ENCODE measurements at regions not wholly inside any gene's neighbourhood (a gene's known extent, or its start where the extent isn't known, plus 50 kb on each side); places are given as distances from the start of the nearest gene placed in this dataset.

DNA sequence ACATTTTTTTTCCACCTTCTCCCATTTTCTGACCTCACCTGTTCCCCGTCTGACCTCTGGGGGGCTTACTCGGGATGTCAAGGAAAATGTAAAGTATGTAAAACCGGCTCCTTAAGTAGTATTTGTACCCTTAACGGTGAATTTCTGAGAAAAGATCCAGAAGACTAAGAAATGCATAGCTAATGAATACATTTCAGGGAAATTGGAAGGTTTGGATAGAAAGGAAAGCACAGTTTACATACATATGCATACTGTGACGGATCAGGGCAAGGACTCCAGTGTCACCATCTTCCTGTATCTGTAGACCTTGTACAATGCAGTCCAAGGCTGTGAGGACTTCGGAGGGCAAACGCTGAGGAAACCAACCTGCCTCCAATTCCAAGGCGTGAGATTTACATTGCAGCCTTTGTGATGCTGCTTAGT, 2185.9 kb upstream of the TENM3 start:
- DNase-seq (ENCODE audit: low read depth) = no peak

- no peak for DNase-seq (ENCODE audit: low read depth)
These were observed 2185.1 kb upstream of the TENM3 start for GRCh38 chr4:180057891-180058671.

DNA sequence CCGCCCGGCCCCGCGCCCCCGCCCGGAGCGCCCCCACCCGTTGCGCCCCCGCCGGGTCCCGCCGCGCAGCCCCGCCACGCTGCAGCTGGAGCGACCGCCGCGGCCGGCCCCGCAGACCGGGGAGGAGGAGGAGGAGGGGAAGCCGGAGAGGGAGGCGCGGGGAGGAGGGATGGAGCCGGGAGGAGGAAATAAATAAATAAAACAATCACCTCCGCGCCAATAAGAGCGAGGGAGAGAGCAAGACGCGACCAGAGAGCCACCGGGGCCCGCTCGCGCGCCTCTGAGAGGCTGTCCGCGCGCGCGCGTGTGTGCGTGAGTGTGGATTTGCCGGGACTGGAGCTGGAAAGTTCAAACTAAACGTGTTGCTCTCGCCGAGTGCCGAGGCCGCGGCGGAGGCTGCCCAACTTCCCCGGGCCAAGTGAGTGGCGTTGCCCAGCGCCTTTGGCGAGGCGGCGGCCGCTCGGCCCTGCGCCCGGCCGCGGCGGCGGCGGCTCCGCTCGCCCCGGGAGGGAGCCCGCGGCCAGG, 2184.4 kb upstream of the TENM3 start:
- DNase-seq (ENCODE audit: low read depth) = no peak

- DNase-seq (ENCODE audit: low read depth) = no peak
These were observed 2183.9 kb upstream of the TENM3 start for GRCh38 chr4:180059216-180059881.

DNA sequence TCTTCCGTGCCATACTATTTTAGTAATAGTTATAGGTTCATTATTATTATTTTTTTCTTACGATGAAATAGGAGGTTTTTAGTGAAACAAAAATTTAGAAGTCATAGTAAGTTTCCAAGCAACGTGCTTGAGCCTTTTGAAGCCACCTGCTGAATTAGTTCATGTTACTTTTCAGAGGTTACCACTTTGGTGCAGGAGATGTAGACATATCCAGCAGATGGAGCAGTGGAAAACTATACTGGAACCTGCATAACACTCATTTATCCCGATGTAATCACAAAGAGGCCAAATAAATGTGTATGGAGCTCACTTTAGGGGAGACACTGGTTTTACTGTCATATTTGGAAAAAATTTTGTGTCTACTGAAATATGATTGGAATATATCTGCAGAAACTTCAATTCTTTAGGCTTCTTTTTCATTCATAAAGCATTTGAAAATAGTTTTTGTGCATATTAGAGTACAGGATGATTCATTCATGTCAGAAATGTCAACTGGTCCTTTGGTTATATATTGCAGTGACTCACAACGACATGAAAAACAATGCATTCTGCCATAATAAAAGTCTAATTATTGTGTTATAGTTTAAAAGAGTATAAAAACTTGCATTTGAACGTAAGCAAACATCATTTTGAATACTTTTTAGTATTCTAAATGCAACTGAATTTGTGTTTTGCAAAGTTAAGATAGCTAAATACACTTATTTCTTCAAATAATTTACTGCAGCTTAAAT, 2182.9 kb upstream of the TENM3 start:
- no peak for DNase-seq (ENCODE audit: low read depth)

- DNase-seq (ENCODE audit: low read depth) = no peak
These were observed 2162.1 kb upstream of the TENM3 start for GRCh38 chr4:180081072-180081471.

DNA sequence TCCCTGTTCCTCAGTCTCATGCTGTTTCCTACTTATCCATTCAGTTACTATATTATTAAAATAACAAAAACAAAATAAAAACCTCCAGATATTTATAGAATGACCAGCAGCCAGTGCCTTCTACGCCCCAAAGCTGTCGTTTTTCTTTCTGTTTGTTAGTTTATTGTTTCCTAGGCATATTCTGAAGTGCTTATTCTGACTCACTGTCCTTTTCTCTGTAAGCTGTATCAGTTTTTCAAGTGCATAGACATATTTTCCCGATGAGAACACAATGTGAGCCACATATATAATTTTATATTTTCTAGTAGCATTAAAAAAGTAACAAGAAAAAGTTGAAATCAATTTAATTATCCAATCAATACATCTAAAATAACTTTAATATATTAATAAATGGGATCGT, 2158.6 kb upstream of the TENM3 start:
- DNase-seq (ENCODE audit: low read depth) = no peak

GRCh38 chr4:180086480-180087190, 2156.6 kb upstream of the TENM3 start:
- DNase-seq (ENCODE audit: low read depth) = no peak

DNA sequence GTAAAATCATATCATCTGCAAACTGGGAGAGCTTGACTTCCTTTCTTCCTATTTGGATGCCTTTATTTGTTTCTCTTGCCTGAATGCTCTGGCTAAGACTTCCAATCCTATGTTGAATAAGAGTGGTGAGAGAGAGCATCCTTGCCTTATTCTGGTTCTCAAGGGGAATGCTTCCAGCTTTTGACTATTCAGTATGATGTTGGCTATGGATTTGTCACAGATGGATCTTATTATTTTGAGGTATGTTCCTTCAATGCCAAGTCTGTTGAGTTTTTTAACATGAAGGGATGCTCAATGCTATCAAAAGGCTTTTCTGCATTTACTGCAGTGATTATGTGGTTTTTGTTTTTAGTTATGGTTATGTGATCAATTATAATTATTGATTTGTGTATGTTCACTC, 2144.6 kb upstream of the TENM3 start:
- no peak for DNase-seq (ENCODE audit: low read depth)

GRCh38 chr4:180099957-180100356, 2143.2 kb upstream of the TENM3 start:
- no peak for DNase-seq (ENCODE audit: low read depth)

DNA sequence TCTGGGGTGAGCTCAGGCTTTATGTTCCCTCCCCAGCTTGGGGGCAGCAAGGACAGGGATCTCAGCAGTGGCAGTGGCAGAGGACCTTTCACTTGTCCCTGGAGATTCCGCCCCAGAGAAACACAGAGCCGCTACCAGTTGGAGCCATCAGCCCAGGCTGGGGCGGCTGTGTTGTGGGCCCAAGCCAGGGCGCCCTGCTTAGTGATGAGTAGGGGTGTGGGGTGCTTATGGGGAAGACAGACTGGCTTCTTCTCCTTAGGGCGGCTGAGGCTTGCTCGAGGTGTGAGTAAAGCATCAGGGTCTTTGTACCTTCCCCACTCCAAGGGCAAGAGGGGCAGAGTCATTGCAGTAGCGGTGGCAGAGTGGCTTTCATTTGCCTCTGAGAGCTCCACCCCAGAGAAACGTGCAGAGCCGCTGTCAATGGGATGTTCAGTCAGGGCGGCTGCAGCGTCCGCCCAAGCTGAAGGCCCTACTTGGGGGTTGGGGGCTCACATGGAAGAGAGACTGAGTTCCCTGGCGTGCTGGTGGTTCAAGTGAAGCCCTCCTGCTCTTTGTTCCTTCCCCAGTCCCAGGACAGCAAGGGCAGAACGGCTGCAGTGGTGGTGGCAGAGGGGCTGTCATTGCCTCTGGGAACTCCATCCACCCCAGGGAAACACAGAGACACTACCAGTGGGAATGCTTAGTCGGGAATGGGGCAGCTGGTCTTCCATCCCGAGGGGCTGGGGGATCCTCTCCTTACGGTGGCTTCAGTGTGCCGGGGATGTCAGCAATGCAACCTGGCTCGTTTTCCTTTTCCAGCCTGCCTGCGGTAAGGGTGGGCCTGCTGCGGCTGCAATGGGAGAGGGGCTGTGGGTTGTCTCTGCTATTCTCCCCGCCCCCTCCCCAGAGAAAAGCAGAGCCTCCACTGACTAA, 2142.5 kb upstream of the TENM3 start:
- DNase-seq (ENCODE audit: low read depth) = no peak

DNA sequence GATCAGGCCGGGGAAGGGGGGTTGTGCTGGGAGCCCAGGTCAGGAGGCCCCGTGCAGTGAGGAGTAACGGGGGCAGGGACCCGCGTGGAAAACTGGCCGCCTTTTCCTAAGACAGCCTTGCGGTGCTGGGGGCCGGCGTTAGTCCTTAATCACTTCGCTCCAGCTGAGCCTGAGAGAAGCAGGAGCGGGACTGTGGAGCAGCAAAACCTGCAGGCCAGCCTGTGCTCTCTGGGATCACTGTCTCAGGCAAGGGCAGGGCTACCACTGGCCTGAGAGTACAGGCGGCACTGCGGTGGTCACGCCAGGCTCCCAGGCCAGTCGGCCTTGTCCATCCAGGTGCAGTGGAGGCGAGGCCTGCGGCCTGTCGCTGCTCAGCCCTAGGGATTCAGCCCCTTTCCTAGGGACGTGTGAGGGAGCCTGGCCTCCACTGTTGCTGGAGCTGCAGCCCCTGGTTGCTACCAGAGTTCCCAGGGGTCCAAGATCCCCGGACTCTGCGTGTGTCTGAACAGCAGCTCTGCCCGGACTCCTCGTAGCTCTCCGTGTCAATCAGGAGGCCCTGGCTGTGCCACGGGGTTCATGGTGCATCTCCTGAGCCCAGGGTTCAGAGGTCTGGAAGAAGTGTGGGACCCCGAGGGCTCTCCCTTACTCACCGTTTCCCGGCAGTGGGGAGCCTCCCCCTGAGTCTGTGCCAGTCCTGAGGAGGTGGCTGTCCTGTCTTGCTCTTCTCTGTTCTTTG, 2141.7 kb upstream of the TENM3 start:
- no peak for DNase-seq (ENCODE audit: low read depth)

DNA sequence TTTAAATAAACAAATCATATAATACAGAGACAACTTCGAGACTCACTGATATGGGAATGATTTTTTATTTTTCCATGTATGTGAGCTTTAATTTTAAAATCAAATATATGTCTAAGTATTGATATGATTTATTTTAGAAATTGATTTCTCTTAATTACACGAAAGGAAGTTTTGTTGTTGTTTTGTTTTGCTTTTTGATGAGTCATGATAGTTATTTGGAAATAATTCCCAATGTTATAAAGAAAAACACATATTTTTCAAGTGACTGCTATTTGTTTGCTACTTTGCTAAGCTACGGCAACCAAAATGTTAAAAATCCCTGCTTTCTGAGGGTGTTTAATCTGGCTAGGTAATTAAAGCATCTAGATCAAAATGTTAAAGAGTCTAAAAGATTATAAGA, 2139.4 kb upstream of the TENM3 start:
- no peak for DNase-seq (ENCODE audit: low read depth)

- DNase-seq (ENCODE audit: low read depth) = no peak
These were observed 2137.8 kb upstream of the TENM3 start for GRCh38 chr4:180105362-180105761.

DNA sequence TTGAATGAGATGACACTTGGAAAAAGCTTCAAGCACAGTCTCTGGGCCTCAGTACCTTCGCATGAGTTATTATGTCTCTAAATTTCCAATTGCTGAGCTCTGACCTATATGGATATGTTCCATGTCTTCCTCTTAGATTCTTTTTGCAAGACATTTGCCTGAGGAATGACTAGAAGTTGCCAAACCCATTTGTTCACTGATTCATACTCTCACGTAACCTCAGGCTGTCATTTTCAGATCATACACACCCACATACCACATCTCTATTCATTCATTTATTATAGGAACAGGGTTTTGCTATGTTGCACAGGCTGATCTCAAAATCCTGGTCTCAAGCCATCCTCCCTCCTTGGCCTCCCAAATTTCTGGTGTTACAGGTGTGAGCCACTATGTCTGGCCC, 2137.1 kb upstream of the TENM3 start:
- no peak for DNase-seq (ENCODE audit: low read depth)

- DNase-seq (ENCODE audit: low read depth) = no peak
These were observed 2136.2 kb upstream of the TENM3 start for GRCh38 chr4:180106997-180107396.

GRCh38 chr4:180116840-180117239, 2126.4 kb upstream of the TENM3 start:
- no peak for DNase-seq (ENCODE audit: low read depth)

GRCh38 chr4:180120068-180120467, 2123.1 kb upstream of the TENM3 start:
- DNase-seq (ENCODE audit: low read depth) = no peak

DNA sequence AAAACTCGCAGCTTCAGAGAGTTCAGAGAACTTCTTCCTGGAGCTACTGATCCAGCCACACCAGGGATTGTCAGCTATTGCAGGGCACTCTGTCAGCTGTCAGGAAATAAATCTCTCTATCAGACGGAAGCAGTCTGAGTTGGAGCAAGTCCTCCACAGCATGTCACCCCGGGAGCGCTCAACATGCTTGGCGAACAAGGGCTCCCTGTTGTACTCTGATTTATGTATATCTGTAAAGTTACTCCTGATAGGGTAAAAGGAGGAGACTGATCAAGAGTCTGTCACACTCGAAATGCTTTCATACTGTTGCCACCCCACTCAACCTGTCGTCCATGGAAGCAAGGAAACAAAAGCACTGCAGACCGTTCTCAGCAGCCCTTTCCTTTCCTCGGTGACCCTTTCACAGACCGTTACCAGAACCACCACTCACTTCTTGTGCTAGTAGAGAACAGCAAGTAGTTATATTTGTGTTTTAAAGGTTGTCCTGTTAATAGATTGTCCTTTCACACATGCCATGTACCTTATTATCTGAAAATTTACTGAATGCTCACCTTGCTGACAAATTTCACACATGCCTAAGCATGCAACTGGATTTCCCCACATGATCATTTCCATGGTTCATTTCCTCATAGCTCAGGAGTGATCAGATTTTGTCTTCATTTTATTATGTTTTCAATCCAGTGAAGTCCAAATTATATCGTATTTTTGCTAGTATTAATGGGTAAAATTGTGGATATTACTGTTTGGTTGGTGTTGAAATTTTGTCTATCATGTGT, 2108.9 kb upstream of the TENM3 start:
- no peak for DNase-seq (ENCODE audit: low read depth)

- no peak for DNase-seq (ENCODE audit: low read depth)
These were observed 2101.5 kb upstream of the TENM3 start for GRCh38 chr4:180141734-180142133.
